ENCODE measurements at regions not wholly inside any gene's neighbourhood (a gene's known extent, or its start where the extent isn't known, plus 50 kb on each side); places are given as distances from the start of the nearest gene placed in this dataset.
A peak's percentile ranks its signal among the peaks of the same experiment; 100 is the strongest.

- Histone ChIP-seq H3F3A (ENCODE audit: low read depth) (no peaks in the 10 kb centered on the region), H4K20me1 (ENCODE audit: low read depth) (no peaks in the 10 kb centered on the region), H3K9ac (no peak overlapping the region), H3K4me2 (no peak overlapping the region), H3K4me3 (no peak overlapping the region), H3K4me1 (peaks cover 9% of the 10 kb centered on the region), H3K27me3 (no peaks in the 10 kb centered on the region), H3K27ac (no peak overlapping the region), H2AFZ (replicated peaks) (peak overlapping the region; percentile 86), H3K36me3 (no peaks in the 10 kb centered on the region), H3K79me2 (ENCODE audit: low read depth) (no peaks in the 10 kb centered on the region), H3K9me3 (ENCODE audit: low read depth) (no peaks in the 10 kb centered on the region)
- peak overlapping the region; percentile 96 for H3K27ac Mint-ChIP-seq
- H3K4me1 Mint-ChIP-seq = peaks cover 34% of the 10 kb centered on the region
- H3K9me3 Mint-ChIP-seq = no peaks in the 10 kb centered on the region
- H3K4me3 Mint-ChIP-seq = peak overlapping the region; percentile 58
- H3K36me3 Mint-ChIP-seq = peaks cover 27% of the 10 kb centered on the region
- no peak for DNase-seq (ENCODE audit: low spot score)
- TF ChIP-seq EZH2phosphoT487 (IDR thresholded peaks at IDR 0.05) (no peak), CTCF (IDR thresholded peaks at IDR 0.05) (no peak), EZH2 (IDR thresholded peaks at IDR 0.05) (no peak)
- no peaks in the 10 kb centered on the region for H3K27me3 Mint-ChIP-seq (ENCODE audit: insufficient read depth, low read depth)
These were observed 264.8 kb downstream of the PTPRC start for GRCh38 chr1:198903621-198904020.

- Histone ChIP-seq H3K27ac (no peak overlapping the region), H3F3A (ENCODE audit: low read depth) (no peaks in the 10 kb centered on the region), H3K9me3 (ENCODE audit: low read depth) (no peaks in the 10 kb centered on the region), H3K9ac (no peak overlapping the region), H3K4me1 (peaks cover 9% of the 10 kb centered on the region), H4K20me1 (ENCODE audit: low read depth) (no peaks in the 10 kb centered on the region), H3K4me3 (no peak overlapping the region), H2AFZ (replicated peaks) (no peak overlapping the region), H3K4me2 (no peak overlapping the region), H3K27me3 (no peaks in the 10 kb centered on the region), H3K36me3 (no peaks in the 10 kb centered on the region), H3K79me2 (ENCODE audit: low read depth) (no peaks in the 10 kb centered on the region)
- TF ChIP-seq EZH2 (IDR thresholded peaks at IDR 0.05) (no peak), EZH2phosphoT487 (IDR thresholded peaks at IDR 0.05) (no peak), CTCF (IDR thresholded peaks at IDR 0.05) (no peak)
- H3K27ac Mint-ChIP-seq = peak overlapping the region; percentile 72
- DNase-seq (ENCODE audit: low spot score) = no peak
- no peaks in the 10 kb centered on the region for H3K27me3 Mint-ChIP-seq (ENCODE audit: insufficient read depth, low read depth)
- peaks cover 34% of the 10 kb centered on the region for H3K4me1 Mint-ChIP-seq
- peaks cover 23% of the 10 kb centered on the region for H3K36me3 Mint-ChIP-seq
- no peak overlapping the region for H3K4me3 Mint-ChIP-seq
- H3K9me3 Mint-ChIP-seq = no peaks in the 10 kb centered on the region
These were observed 265.5 kb downstream of the PTPRC start for GRCh38 chr1:198904321-198904720.

- Histone ChIP-seq H3K9me3 (ENCODE audit: low read depth) (no peaks in the 10 kb centered on the region), H3K27me3 (no peaks in the 10 kb centered on the region), H4K20me1 (ENCODE audit: low read depth) (no peaks in the 10 kb centered on the region), H3K4me3 (no peak overlapping the region), H3K4me2 (no peak overlapping the region), H3K79me2 (ENCODE audit: low read depth) (no peaks in the 10 kb centered on the region), H3K9ac (no peak overlapping the region), H3K4me1 (peaks cover 9% of the 10 kb centered on the region), H3F3A (ENCODE audit: low read depth) (no peaks in the 10 kb centered on the region), H3K27ac (no peak overlapping the region), H2AFZ (replicated peaks) (no peak overlapping the region), H3K36me3 (no peaks in the 10 kb centered on the region)
- H3K4me3 Mint-ChIP-seq = no peak overlapping the region
- no peaks in the 10 kb centered on the region for H3K27me3 Mint-ChIP-seq (ENCODE audit: insufficient read depth, low read depth)
- no peak for DNase-seq (ENCODE audit: low spot score)
- peaks cover 2% of the 10 kb centered on the region for H3K9me3 Mint-ChIP-seq
- peaks cover 34% of the 10 kb centered on the region for H3K4me1 Mint-ChIP-seq
- H3K27ac Mint-ChIP-seq = no peak overlapping the region
- peaks cover 19% of the 10 kb centered on the region for H3K36me3 Mint-ChIP-seq
- TF ChIP-seq EZH2 (IDR thresholded peaks at IDR 0.05) (no peak), EZH2phosphoT487 (IDR thresholded peaks at IDR 0.05) (no peak), CTCF (IDR thresholded peaks at IDR 0.05) (no peak)
These were observed 268.0 kb downstream of the PTPRC start for GRCh38 chr1:198906739-198907422.

Data from neural progenitor cell (in vitro differentiated cells).